Stomach (tissue), 4 donors: ENCODE measurements at regions not wholly inside any gene's neighbourhood (a gene's known extent, or its start where the extent isn't known, plus 50 kb on each side); places are given as distances from the start of the nearest gene placed in this dataset.

ENCODE experiments used
- POLR2A ChIP-seq, 4 donors: fragments of 450-650 bp; IDR thresholded peaks; one replicate each; pipeline ENCODE4 v1.6.1; 2016; ENCODE audit warnings: antibody characterized with exemption in 4 of 4, control low read depth in 2 of 4, mild to moderate bottlenecking in 1 of 4, moderate library complexity in 1 of 4
- POLR2AphosphoS5 ChIP-seq, 3 donors: sonication (generic); formaldehyde crosslinking; IDR thresholded peaks; one replicate each; pipeline ENCODE4 v1.6.1; 2016; ENCODE audit warnings: antibody characterized with exemption in 3 of 3
- TF ChIP-seq, protein P1 (sequence below), 7 experiments: fragments of 450-650 bp in 4 of 7; fragments of 200-600 bp in 3 of 7; sonication (generic) in 3 of 7; IDR thresholded peaks; one replicate each; pipeline ENCODE4 v1.5.1; 2016 to 2019; ENCODE audit warnings: antibody characterized with exemption in 7 of 7, control low read depth in 2 of 7, mild to moderate bottlenecking in 1 of 7

GRCh38 chr3:25288413-25288812, 139.7 kb upstream of the RARB start:
- TF ChIP-seq, protein P1, sequence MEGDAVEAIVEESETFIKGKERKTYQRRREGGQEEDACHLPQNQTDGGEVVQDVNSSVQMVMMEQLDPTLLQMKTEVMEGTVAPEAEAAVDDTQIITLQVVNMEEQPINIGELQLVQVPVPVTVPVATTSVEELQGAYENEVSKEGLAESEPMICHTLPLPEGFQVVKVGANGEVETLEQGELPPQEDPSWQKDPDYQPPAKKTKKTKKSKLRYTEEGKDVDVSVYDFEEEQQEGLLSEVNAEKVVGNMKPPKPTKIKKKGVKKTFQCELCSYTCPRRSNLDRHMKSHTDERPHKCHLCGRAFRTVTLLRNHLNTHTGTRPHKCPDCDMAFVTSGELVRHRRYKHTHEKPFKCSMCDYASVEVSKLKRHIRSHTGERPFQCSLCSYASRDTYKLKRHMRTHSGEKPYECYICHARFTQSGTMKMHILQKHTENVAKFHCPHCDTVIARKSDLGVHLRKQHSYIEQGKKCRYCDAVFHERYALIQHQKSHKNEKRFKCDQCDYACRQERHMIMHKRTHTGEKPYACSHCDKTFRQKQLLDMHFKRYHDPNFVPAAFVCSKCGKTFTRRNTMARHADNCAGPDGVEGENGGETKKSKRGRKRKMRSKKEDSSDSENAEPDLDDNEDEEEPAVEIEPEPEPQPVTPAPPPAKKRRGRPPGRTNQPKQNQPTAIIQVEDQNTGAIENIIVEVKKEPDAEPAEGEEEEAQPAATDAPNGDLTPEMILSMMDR (IDR thresholded peaks at IDR 0.05): no peak
- TF ChIP-seq POLR2A (IDR thresholded peaks at IDR 0.05) (no peak), POLR2AphosphoS5 (IDR thresholded peaks at IDR 0.05) (no peak)
